ENCODE measurements at regions not wholly inside any gene's neighbourhood (a gene's known extent, or its start where the extent isn't known, plus 50 kb on each side); places are given as distances from the start of the nearest gene placed in this dataset.

DNA sequence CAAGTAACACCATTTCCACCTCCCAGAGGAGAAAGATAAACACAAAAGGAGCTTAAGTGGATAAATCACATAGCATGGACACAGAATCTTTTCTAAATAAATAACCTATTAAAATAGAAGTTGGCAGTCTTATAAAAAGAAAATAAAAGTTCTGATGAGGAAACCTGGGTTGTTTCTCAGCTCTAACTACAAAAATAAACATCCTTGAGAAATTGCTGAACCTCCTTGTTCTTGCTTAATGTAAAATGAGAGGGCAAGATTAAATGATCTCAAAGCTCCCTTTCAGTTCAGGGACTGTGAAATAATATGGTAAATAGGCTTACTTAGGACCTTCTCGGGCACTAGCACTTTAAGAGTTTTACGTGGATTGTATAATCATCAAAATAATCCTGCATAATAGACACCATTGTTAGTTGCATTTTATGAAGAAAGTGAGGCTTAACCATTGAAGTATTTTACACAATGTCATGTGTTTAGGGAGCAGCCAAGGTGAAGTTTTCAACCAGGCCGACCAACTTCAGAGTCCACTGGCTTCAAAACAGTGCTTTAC lies 214.0 kb upstream of the NOVA1 start:
- Histone ChIP-seq H3K4me2 (ENCODE audit: low read depth, low read length) (no peak overlapping the region), H2BK120ac (ENCODE audit: low read depth, low read length) (no peak overlapping the region), H2BK5ac (ENCODE audit: low read depth, low read length, poor library complexity, severe bottlenecking) (no peak overlapping the region), H2BK15ac (ENCODE audit: low read depth, low read length) (no peak overlapping the region), H3K23ac (ENCODE audit: low read depth, low read length) (no peak overlapping the region), H3K9ac (ENCODE audit: low read depth, low read length) (no peak overlapping the region), H3K4me1 (ENCODE audit: control insufficient read depth, insufficient read depth, low read length) (no peaks in the 10 kb centered on the region), H4K5ac (ENCODE audit: low read depth, low read length) (no peak overlapping the region), H3K27me3 (ENCODE audit: control insufficient read depth, insufficient read depth, low read length) (no peaks in the 10 kb centered on the region), H3K9me1 (ENCODE audit: insufficient read depth, low read length) (no peaks in the 10 kb centered on the region), H3K56ac (ENCODE audit: extremely low read depth, insufficient read depth, low read length) (no peak overlapping the region), H3K36me3 (ENCODE audit: control insufficient read depth, insufficient read depth, low read length) (no peaks in the 10 kb centered on the region), H2AFZ (replicated peaks; ENCODE audit: low read length, poor library complexity) (no peak overlapping the region), H3K4ac (ENCODE audit: low read depth, low read length) (no peak overlapping the region), H3K4me3 (ENCODE audit: insufficient read depth, low read depth, low read length) (no peak overlapping the region), H2AK5ac (ENCODE audit: low read depth, low read length) (no peak overlapping the region), H4K20me1 (ENCODE audit: insufficient read depth, low read length) (no peaks in the 10 kb centered on the region), H3K18ac (ENCODE audit: low read depth, low read length) (no peak overlapping the region), H3K27ac (ENCODE audit: insufficient read depth, low read length) (no peak overlapping the region), H3K14ac (replicated peaks; ENCODE audit: low read depth, low read length) (no peak overlapping the region), H4K8ac (ENCODE audit: low read depth in 2 of 2, low read length in 2 of 2) (no peak overlapping the region), H4K91ac (ENCODE audit: insufficient read depth, low read depth, low read length) (no peak overlapping the region), H3K79me1 (ENCODE audit: low read depth in 1 of 2, low read length in 2 of 2) (no peaks in the 10 kb centered on the region), H2AK9ac (replicated peaks; ENCODE audit: low read depth, low read length, poor library complexity) (no peak overlapping the region), H2BK20ac (ENCODE audit: low read depth, low read length) (no peak overlapping the region), H3K9me3 (ENCODE audit: control insufficient read depth, insufficient read depth, low read length) (no peaks in the 10 kb centered on the region)
- DNase-seq = no peak
- WGBS, 2 experiments (ENCODE audit: extremely low coverage in 2 of 2, insufficient read length in 1 of 2) = no CpG with 5 or more reads among the region's 3 CpGs
- no TSS peak for BruUV-seq (replicated peaks)
- TF ChIP-seq FOS (IDR thresholded peaks at IDR 0.05; ENCODE audit: low read depth, low read length) = no peak
- TF ChIP-seq, protein P1, sequence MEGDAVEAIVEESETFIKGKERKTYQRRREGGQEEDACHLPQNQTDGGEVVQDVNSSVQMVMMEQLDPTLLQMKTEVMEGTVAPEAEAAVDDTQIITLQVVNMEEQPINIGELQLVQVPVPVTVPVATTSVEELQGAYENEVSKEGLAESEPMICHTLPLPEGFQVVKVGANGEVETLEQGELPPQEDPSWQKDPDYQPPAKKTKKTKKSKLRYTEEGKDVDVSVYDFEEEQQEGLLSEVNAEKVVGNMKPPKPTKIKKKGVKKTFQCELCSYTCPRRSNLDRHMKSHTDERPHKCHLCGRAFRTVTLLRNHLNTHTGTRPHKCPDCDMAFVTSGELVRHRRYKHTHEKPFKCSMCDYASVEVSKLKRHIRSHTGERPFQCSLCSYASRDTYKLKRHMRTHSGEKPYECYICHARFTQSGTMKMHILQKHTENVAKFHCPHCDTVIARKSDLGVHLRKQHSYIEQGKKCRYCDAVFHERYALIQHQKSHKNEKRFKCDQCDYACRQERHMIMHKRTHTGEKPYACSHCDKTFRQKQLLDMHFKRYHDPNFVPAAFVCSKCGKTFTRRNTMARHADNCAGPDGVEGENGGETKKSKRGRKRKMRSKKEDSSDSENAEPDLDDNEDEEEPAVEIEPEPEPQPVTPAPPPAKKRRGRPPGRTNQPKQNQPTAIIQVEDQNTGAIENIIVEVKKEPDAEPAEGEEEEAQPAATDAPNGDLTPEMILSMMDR (conservative IDR thresholded peaks at IDR 0.05; ENCODE audit: low read depth, low read length) = no peak
- TF ChIP-seq SMC3 (IDR thresholded peaks at IDR 0.05; ENCODE audit: low read depth, low read length) = no peak
- TF ChIP-seq MAFK (IDR thresholded peaks at IDR 0.05; ENCODE audit: low read depth, low read length) = no peak
- TF ChIP-seq POLR2A (IDR thresholded peaks at IDR 0.05; ENCODE audit: low read depth, low read length) = no peak
- no peak for TF ChIP-seq MAZ (IDR thresholded peaks at IDR 0.05; ENCODE audit: borderline replicate concordance, low read depth, low read length)
- TF ChIP-seq, protein P2, sequence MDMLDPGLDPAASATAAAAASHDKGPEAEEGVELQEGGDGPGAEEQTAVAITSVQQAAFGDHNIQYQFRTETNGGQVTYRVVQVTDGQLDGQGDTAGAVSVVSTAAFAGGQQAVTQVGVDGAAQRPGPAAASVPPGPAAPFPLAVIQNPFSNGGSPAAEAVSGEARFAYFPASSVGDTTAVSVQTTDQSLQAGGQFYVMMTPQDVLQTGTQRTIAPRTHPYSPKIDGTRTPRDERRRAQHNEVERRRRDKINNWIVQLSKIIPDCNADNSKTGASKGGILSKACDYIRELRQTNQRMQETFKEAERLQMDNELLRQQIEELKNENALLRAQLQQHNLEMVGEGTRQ (IDR thresholded peaks at IDR 0.05; ENCODE audit: low read depth, low read length) = no peak
- TF ChIP-seq RCOR1 (IDR thresholded peaks at IDR 0.05; ENCODE audit: insufficient replicate concordance, low read length) = no peak
- TF ChIP-seq CHD1 (IDR thresholded peaks at IDR 0.05; ENCODE audit: low read depth, low read length) = no peak
- no peak for TF ChIP-seq RFX5 (IDR thresholded peaks at IDR 0.05; ENCODE audit: low read depth, low read length)
- TF ChIP-seq CEBPB (IDR thresholded peaks at IDR 0.05; ENCODE audit: low read depth, low read length) = no peak
- no peak for TF ChIP-seq BHLHE40 (IDR thresholded peaks at IDR 0.05; ENCODE audit: low read depth, low read length)
- no peak for TF ChIP-seq MXI1 (IDR thresholded peaks at IDR 0.05; ENCODE audit: borderline replicate concordance, low read depth, low read length)
- TF ChIP-seq NFE2L2 (IDR thresholded peaks at IDR 0.05; ENCODE audit: low read depth, low read length) = no peak
- TF ChIP-seq RAD21 (IDR thresholded peaks at IDR 0.05; ENCODE audit: low read length) = no peak
- TF ChIP-seq, protein P3, sequence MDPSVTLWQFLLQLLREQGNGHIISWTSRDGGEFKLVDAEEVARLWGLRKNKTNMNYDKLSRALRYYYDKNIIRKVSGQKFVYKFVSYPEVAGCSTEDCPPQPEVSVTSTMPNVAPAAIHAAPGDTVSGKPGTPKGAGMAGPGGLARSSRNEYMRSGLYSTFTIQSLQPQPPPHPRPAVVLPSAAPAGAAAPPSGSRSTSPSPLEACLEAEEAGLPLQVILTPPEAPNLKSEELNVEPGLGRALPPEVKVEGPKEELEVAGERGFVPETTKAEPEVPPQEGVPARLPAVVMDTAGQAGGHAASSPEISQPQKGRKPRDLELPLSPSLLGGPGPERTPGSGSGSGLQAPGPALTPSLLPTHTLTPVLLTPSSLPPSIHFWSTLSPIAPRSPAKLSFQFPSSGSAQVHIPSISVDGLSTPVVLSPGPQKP (IDR thresholded peaks at IDR 0.05; ENCODE audit: borderline replicate concordance, low read depth, low read length) = no peak
- in situ Hi-C loops (cut with MboI; ENCODE audit: low sequenced_read_pairs) (no loop called here), dilution Hi-C loops (cut with HindIII; ENCODE audit: low sequenced_read_pairs, unreplicated experiment) (no loop called here), intact Hi-C loops (cut with micrococcal nuclease) (no loop called here)
- ChIA-PET POLR2A (ENCODE audit: unreplicated experiment) (no interaction called here), CTCF (no interaction called here)
- ATAC-seq (ENCODE audit: low read depth) = no peak

Data from IMR-90 (cell line).